C4-2B (cell line): ENCODE measurements at regions not wholly inside any gene's neighbourhood (a gene's known extent, or its start where the extent isn't known, plus 50 kb on each side); places are given as distances from the start of the nearest gene placed in this dataset.

Experiments used
- ZFX ChIP-seq: fragments of 450-650 bp; IDR thresholded peaks from 2 replicates; pipeline ENCODE4 v1.6.1; 2017
- TF ChIP-seq, protein P1 (sequence below): fragments of 450-650 bp; conservative IDR thresholded peaks from 2 replicates; pipeline ENCODE4 v1.5.1; 2017; ENCODE audit warnings: mild to moderate bottlenecking

DNA sequence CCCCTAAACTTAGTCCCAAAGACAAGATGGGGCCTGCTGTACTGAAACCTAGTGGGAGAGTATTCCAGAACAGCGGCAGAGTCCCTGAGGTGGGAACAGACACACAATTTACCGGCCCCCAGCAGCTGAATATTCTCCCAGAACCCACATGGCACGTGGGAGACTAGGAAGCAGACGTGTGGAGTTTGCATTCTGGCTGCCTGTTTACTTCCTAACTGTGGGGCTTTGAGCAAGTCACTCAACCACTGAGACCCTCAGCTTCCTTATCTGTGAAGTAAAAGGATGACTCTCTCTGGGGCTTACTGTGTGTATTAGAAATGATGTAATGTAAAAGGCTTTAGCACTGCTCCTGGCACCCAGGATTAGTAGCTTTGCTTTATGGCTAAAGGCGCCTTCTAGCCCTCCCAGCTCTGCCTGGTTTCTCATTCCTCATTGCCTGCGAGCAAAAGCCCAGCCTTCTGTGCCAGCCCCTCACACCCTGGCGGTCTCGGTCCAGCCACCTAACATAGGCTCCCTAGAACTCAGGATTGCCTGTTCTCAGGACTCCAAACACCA, 353.1 kb downstream of the CDC5L start:
- TF ChIP-seq, protein P1, sequence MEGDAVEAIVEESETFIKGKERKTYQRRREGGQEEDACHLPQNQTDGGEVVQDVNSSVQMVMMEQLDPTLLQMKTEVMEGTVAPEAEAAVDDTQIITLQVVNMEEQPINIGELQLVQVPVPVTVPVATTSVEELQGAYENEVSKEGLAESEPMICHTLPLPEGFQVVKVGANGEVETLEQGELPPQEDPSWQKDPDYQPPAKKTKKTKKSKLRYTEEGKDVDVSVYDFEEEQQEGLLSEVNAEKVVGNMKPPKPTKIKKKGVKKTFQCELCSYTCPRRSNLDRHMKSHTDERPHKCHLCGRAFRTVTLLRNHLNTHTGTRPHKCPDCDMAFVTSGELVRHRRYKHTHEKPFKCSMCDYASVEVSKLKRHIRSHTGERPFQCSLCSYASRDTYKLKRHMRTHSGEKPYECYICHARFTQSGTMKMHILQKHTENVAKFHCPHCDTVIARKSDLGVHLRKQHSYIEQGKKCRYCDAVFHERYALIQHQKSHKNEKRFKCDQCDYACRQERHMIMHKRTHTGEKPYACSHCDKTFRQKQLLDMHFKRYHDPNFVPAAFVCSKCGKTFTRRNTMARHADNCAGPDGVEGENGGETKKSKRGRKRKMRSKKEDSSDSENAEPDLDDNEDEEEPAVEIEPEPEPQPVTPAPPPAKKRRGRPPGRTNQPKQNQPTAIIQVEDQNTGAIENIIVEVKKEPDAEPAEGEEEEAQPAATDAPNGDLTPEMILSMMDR = no peak
- no peak for TF ChIP-seq ZFX
